IMR-90 (cell line): ENCODE measurements at regions not wholly inside any gene's neighbourhood (a gene's known extent, or its start where the extent isn't known, plus 50 kb on each side); places are given as distances from the start of the nearest gene placed in this dataset.

Experiments used
- ATAC-seq: fragments of 200-7000 bp; cut with Tn5 transposase; 2 replicates; pipeline ENCODE4 v1.9.1; 2020; ENCODE audit warnings: low read depth, mild to moderate bottlenecking, moderate library complexity
- BruUV-seq: library from RNA; stranded (reverse); fragments of 400-500 nt; replicated peaks from 2 replicates; lab custom pipeline; 2021; lab: Mats Ljungman, UMichigan
- CTCF ChIA-PET: fragments of 300-600 bp; formaldehyde crosslinking; extraction: SDS; loops from one replicate; lab custom pipeline; 2021; ENCODE audit warnings: antibody characterized with exemption; lab: Yijun Ruan, JAX
- POLR2A ChIA-PET: fragments of 300-600 bp; sonication (Branson Sonifier 250); formaldehyde crosslinking; loops from one replicate; lab custom pipeline; 2022; ENCODE audit warnings: antibody characterized with exemption; ENCODE audit not compliant: unreplicated experiment; lab: Charles Lee
- DNase-seq: peaks from one replicate; pipeline ENCODE4 v3.0.0; 2013
- H2AFZ ChIP-seq: replicated peaks from 2 replicates; pipeline ENCODE3; 2013; ENCODE audit warnings: low read length, mild to moderate bottlenecking; ENCODE audit not compliant: poor library complexity
- H2AK5ac ChIP-seq: 2 replicates; pipeline ENCODE4 v1.6.1; 2013; ENCODE audit warnings: low read depth, low read length, inconsistent platforms
- H2AK9ac ChIP-seq: replicated peaks from 2 replicates; pipeline ENCODE3; 2013; ENCODE audit warnings: mild to moderate bottlenecking, low read depth, low read length, moderate library complexity; ENCODE audit not compliant: poor library complexity
- H2BK120ac ChIP-seq: 2 replicates; pipeline ENCODE4 v1.6.1; 2013; ENCODE audit warnings: low read depth, low read length, inconsistent platforms
- H2BK15ac ChIP-seq: 3 replicates; pipeline ENCODE4 v1.6.1; 2013; ENCODE audit warnings: low read depth, low read length, inconsistent platforms
- H2BK20ac ChIP-seq: 2 replicates; pipeline ENCODE4 v1.6.1; 2013; ENCODE audit warnings: low read depth, mild to moderate bottlenecking, inconsistent platforms, low read length, moderate library complexity
- H2BK5ac ChIP-seq: 2 replicates; pipeline ENCODE4 v1.6.1; 2013; ENCODE audit warnings: mild to moderate bottlenecking, low read depth, low read length, inconsistent platforms; ENCODE audit not compliant: poor library complexity, severe bottlenecking
- H3K14ac ChIP-seq: replicated peaks from 2 replicates; pipeline ENCODE4 v1.6.1; 2013; ENCODE audit warnings: low read depth, low read length, inconsistent platforms
- H3K18ac ChIP-seq: 2 replicates; pipeline ENCODE4 v1.6.1; 2013; ENCODE audit warnings: low read depth, low read length, control low read depth
- H3K23ac ChIP-seq: 2 replicates; pipeline ENCODE4 v1.6.1; 2013; ENCODE audit warnings: low read depth, low read length, inconsistent platforms
- H3K27ac ChIP-seq: 2 replicates; pipeline ENCODE4 v1.5.1; 2013; ENCODE audit warnings: mild to moderate bottlenecking, control low read depth, low read length; ENCODE audit not compliant: insufficient read depth
- H3K27me3 ChIP-seq: 2 replicates; pipeline ENCODE4 v1.6.1; 2013; ENCODE audit warnings: low read length; ENCODE audit not compliant: control insufficient read depth, insufficient read depth
- H3K36me3 ChIP-seq: 2 replicates; pipeline ENCODE4 v1.6.1; 2013; ENCODE audit warnings: low read length, mixed read lengths; ENCODE audit not compliant: control insufficient read depth, insufficient read depth
- H3K4ac ChIP-seq: 2 replicates; pipeline ENCODE4 v1.6.1; 2013; ENCODE audit warnings: low read depth, low read length, inconsistent platforms
- H3K4me1 ChIP-seq: 2 replicates; pipeline ENCODE4 v1.6.1; 2013; ENCODE audit warnings: low read length, mixed read lengths; ENCODE audit not compliant: control insufficient read depth, insufficient read depth
- H3K4me2 ChIP-seq: 2 replicates; pipeline ENCODE4 v1.6.1; 2013; ENCODE audit warnings: low read depth, mild to moderate bottlenecking, control low read depth, low read length, moderate library complexity
- H3K4me3 ChIP-seq: 2 replicates; pipeline ENCODE4 v1.5.1; 2013; ENCODE audit warnings: low read depth, mild to moderate bottlenecking, control low read depth, low read length, moderate library complexity; ENCODE audit not compliant: insufficient read depth
- H3K56ac ChIP-seq: 2 replicates; pipeline ENCODE4 v1.6.1; 2013; ENCODE audit warnings: low read length, inconsistent platforms; ENCODE audit not compliant: insufficient read depth; ENCODE audit errors: extremely low read depth
- H3K79me1 ChIP-seq, 2 experiments: 2 replicates each; pipeline ENCODE4 v1.6.1; 2013; ENCODE audit warnings: low read length in 2 of 2, inconsistent platforms in 1 of 2, low read depth in 1 of 2
- H3K9ac ChIP-seq: 2 replicates; pipeline ENCODE4 v1.6.1; 2013; ENCODE audit warnings: low read depth, low read length, control low read depth
- H3K9me1 ChIP-seq: 2 replicates; pipeline ENCODE4 v1.6.1; 2013; ENCODE audit warnings: low read length, inconsistent platforms; ENCODE audit not compliant: insufficient read depth
- H3K9me3 ChIP-seq: 2 replicates; pipeline ENCODE4 v1.6.1; 2013; ENCODE audit warnings: low read length; ENCODE audit not compliant: control insufficient read depth, insufficient read depth
- H4K20me1 ChIP-seq: 2 replicates; pipeline ENCODE4 v1.6.1; 2013; ENCODE audit warnings: low read length, inconsistent platforms; ENCODE audit not compliant: insufficient read depth
- H4K5ac ChIP-seq: 2 replicates; pipeline ENCODE4 v1.6.1; 2013; ENCODE audit warnings: mild to moderate bottlenecking, low read depth, low read length, control low read depth
- H4K8ac ChIP-seq, 2 experiments: 2 replicates each; pipeline ENCODE4 v1.6.1; 2013; ENCODE audit warnings: low read depth in 2 of 2, low read length in 2 of 2, control low read depth in 1 of 2, inconsistent platforms in 1 of 2
- H4K91ac ChIP-seq: 2 replicates; pipeline ENCODE4 v1.6.1; 2013; ENCODE audit warnings: low read depth, low read length, inconsistent platforms; ENCODE audit not compliant: insufficient read depth
- CEBPB ChIP-seq: IDR thresholded peaks from 2 replicates; pipeline ENCODE4 v1.6.1; 2012; ENCODE audit warnings: low read depth, low read length, improper control_type of control experiment
- MAFK ChIP-seq: IDR thresholded peaks from 2 replicates; pipeline ENCODE4 v1.6.1; 2012; ENCODE audit warnings: low read depth, low read length, improper control_type of control experiment
- MAZ ChIP-seq: IDR thresholded peaks from 2 replicates; pipeline ENCODE4 v1.6.1; 2012; ENCODE audit warnings: low read depth, mild to moderate bottlenecking, low read length, improper control_type of control experiment, moderate library complexity, borderline replicate concordance
- POLR2A ChIP-seq: IDR thresholded peaks from 2 replicates; pipeline ENCODE4 v1.6.1; 2012; ENCODE audit warnings: mild to moderate bottlenecking, low read depth, low read length
- RAD21 ChIP-seq: IDR thresholded peaks from 2 replicates; pipeline ENCODE4 v1.6.1; 2012; ENCODE audit warnings: low read length, improper control_type of control experiment
- RFX5 ChIP-seq: IDR thresholded peaks from 2 replicates; pipeline ENCODE4 v1.8.0; 2012; ENCODE audit warnings: low read depth, mild to moderate bottlenecking, low read length, moderate library complexity
- WGBS, 2 experiments: methylation state at CpG; one replicate each; pipeline versions ENCODE4 v1.1.5 to v1.1.7; 2013; ENCODE audit warnings: missing lambda C conversion rate in 2 of 2; ENCODE audit not compliant: insufficient read length in 1 of 2; ENCODE audit errors: extremely low coverage in 2 of 2; 5-methylcytosine and 5-hydroxymethylcytosine counted together
- dilution Hi-C: fragments of 300-500 bp; cut with HindIII; formaldehyde crosslinking; loops from one replicate; pipeline ENCODE4 v1.14.3; 2018; ENCODE audit warnings: low sequenced_read_pairs; ENCODE audit not compliant: unreplicated experiment
- in situ Hi-C: fragments of 300-500 bp; cut with MboI; formaldehyde crosslinking; loops from 3 replicates; pipeline ENCODE4 v1.14.3; 2019; ENCODE audit warnings: low sequenced_read_pairs, inconsistent platforms, mixed read lengths
- intact Hi-C: fragments of 100-400 bp; cut with micrococcal nuclease; formaldehyde crosslinking; loops from 2 replicates; pipeline ENCODE4 v1.10.0; 2022
- TF ChIP-seq, protein P1 (sequence below): fragments of 150-350 bp; IDR thresholded peaks from 2 replicates; pipeline ENCODE4 v1.6.1; 2017; ENCODE audit warnings: mild to moderate bottlenecking, antibody characterized with exemption, low read length, low read depth

DNA sequence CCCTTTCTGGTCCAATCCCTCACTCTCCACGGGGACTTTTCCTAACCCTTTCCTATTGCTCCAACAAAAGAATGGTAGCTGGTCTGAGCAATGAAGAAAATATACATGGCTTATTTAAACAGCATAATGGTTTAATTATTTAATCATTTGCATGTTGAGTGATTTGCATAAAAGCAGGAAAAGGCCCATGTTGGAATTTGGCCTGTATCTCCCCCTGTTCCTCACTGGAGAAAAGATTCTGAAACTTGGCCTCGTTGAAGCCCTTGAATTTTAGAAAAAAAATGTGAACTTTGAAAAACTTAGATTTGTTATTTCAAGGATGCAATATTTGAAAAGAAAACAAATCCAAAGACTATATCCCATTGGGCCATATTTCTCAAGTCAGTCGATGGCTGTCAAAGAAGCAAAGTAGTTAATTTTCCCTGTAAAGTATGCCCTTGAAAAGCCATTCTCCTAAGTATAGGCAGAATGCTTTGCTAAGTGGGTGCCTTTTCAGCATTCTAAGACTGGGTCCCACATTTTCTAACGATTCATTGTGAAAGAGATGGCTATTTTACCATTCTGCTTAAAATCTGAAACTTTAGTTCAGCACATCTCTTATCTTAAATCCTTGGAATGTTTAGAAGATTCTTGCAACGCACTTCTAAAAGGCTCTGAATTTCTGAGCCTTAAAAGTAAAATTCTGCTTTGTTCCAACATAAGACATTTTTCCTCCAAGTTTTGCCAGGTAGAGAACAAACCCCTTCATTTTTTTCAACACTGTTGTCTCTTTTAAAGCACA is 428.8 kb downstream of the ARHGEF28 start:
- intact Hi-C loops: loop anchor here (5.0 to 10.0 kb wide), 2 partner anchors 60 to 587 kb away; partner anchors contain the start of gene ENC1

More for the DNA sequence above, 428.8 kb downstream of the ARHGEF28 start:
- TF ChIP-seq RAD21 (no peak), RFX5 (no peak), MAFK (no peak), MAZ (no peak), CEBPB (no peak), POLR2A (no peak)
- TF ChIP-seq, protein P1, sequence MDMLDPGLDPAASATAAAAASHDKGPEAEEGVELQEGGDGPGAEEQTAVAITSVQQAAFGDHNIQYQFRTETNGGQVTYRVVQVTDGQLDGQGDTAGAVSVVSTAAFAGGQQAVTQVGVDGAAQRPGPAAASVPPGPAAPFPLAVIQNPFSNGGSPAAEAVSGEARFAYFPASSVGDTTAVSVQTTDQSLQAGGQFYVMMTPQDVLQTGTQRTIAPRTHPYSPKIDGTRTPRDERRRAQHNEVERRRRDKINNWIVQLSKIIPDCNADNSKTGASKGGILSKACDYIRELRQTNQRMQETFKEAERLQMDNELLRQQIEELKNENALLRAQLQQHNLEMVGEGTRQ: no peak
- ChIA-PET POLR2A (interaction anchor here (0.6 kb wide), 1 partner anchor 149 kb away, joined by 3 read pairs; no protein-coding TSS in a partner anchor), CTCF (no interaction called here)
- dilution Hi-C loops: no loop called here
- Histone ChIP-seq H2BK5ac (no peak overlapping the region), H4K91ac (no peak overlapping the region), H3K9me1 (no peaks in the 10 kb centered on the region), H3K27me3 (peaks cover 6% of the 10 kb centered on the region), H3K4me3 (no peak overlapping the region), H3K4me2 (no peak overlapping the region), H4K8ac (no peak overlapping the region), H2AFZ (no peak overlapping the region), H3K23ac (no peak overlapping the region), H4K20me1 (no peaks in the 10 kb centered on the region), H3K27ac (no peak overlapping the region), H3K4me1 (0 out of 2 replicates have a peak, but pooled peaks cover 2% of the 10 kb centered on the region), H3K9me3 (no peaks in the 10 kb centered on the region), H3K56ac (no peak overlapping the region), H2AK5ac (no peak overlapping the region), H3K79me1 (no peaks in the 10 kb centered on the region), H4K5ac (no peak overlapping the region), H2BK20ac (no peak overlapping the region), H3K36me3 (no peaks in the 10 kb centered on the region), H3K18ac (no peak overlapping the region), H2AK9ac (no peak overlapping the region), H3K4ac (no peak overlapping the region), H2BK120ac (no peak overlapping the region), H2BK15ac (no peak overlapping the region), H3K14ac (no peak overlapping the region), H3K9ac (no peak overlapping the region)
- no TSS peak for BruUV-seq
- no peak for ATAC-seq
- DNase-seq: no peak
- in situ Hi-C loops: no loop called here
- no CpG with 5 or more reads among the region's 5 CpGs for WGBS, 2 experiments
